Karpas-422 (cell line): ENCODE measurements at regions not wholly inside any gene's neighbourhood (a gene's known extent, or its start where the extent isn't known, plus 50 kb on each side); places are given as distances from the start of the nearest gene placed in this dataset.

Source experiments
- DNase-seq: peaks from one replicate; pipeline ENCODE4 v3.0.0-alpha.2; 2015
- H2AFZ ChIP-seq: fragments of 200-600 bp; sonication (generic); 2 replicates; pipeline ENCODE4 v1.6.1; 2014; ENCODE audit warnings: antibody characterized with exemption, low read length, mixed read lengths
- H3K27ac ChIP-seq: fragments of 200-600 bp; sonication (generic); 2 replicates; pipeline ENCODE4 v1.5.1; 2014; ENCODE audit warnings: mild to moderate bottlenecking, low read length, moderate library complexity
- H3K27me3 ChIP-seq: fragments of 200-600 bp; sonication (generic); 2 replicates; pipeline ENCODE4 v1.6.1; 2014; ENCODE audit warnings: low read length, mixed read lengths
- H3K36me3 ChIP-seq: fragments of 200-600 bp; sonication (generic); 2 replicates; pipeline ENCODE4 v1.6.1; 2014; ENCODE audit warnings: low read length, mixed read lengths; ENCODE audit not compliant: insufficient read depth
- H3K4me1 ChIP-seq: fragments of 200-600 bp; sonication (generic); 2 replicates; pipeline ENCODE4 v1.6.1; 2014; ENCODE audit warnings: mild to moderate bottlenecking, low read length, mixed read lengths
- H3K4me2 ChIP-seq: fragments of 200-600 bp; sonication (generic); 2 replicates; pipeline ENCODE4 v1.6.1; 2014; ENCODE audit warnings: low read length, low read depth, mild to moderate bottlenecking; ENCODE audit not compliant: poor library complexity, severe bottlenecking
- H3K4me3 ChIP-seq: fragments of 200-600 bp; sonication (generic); 2 replicates; pipeline ENCODE4 v1.5.1; 2014; ENCODE audit warnings: mild to moderate bottlenecking, antibody characterized with exemption, low read length, mixed read lengths
- H3K79me2 ChIP-seq: fragments of 200-600 bp; sonication (generic); 2 replicates; pipeline ENCODE4 v1.6.1; 2014; ENCODE audit warnings: mild to moderate bottlenecking, low read length, mixed read lengths
- H3K9ac ChIP-seq: fragments of 200-600 bp; sonication (generic); 2 replicates; pipeline ENCODE4 v1.6.0; 2014; ENCODE audit warnings: low read length
- H3K9me2 ChIP-seq: fragments of 200-600 bp; sonication (generic), shearing (Covaris generic); replicated peaks from 2 replicates; pipeline ENCODE4 v1.6.0; 2014; ENCODE audit warnings: mild to moderate bottlenecking, low read length, moderate library complexity; ENCODE audit not compliant: insufficient read depth
- H3K9me3 ChIP-seq: fragments of 300-700, 200-600 bp; sonication (generic); 2 replicates; pipeline ENCODE4 v1.6.1; 2014; ENCODE audit warnings: low read length, mixed read lengths
- H4K20me1 ChIP-seq: fragments of 200-600 bp; sonication (generic); 2 replicates; pipeline ENCODE4 v1.6.1; 2014; ENCODE audit warnings: mild to moderate bottlenecking, antibody characterized with exemption, low read length, low read depth; ENCODE audit not compliant: insufficient read depth

DNA sequence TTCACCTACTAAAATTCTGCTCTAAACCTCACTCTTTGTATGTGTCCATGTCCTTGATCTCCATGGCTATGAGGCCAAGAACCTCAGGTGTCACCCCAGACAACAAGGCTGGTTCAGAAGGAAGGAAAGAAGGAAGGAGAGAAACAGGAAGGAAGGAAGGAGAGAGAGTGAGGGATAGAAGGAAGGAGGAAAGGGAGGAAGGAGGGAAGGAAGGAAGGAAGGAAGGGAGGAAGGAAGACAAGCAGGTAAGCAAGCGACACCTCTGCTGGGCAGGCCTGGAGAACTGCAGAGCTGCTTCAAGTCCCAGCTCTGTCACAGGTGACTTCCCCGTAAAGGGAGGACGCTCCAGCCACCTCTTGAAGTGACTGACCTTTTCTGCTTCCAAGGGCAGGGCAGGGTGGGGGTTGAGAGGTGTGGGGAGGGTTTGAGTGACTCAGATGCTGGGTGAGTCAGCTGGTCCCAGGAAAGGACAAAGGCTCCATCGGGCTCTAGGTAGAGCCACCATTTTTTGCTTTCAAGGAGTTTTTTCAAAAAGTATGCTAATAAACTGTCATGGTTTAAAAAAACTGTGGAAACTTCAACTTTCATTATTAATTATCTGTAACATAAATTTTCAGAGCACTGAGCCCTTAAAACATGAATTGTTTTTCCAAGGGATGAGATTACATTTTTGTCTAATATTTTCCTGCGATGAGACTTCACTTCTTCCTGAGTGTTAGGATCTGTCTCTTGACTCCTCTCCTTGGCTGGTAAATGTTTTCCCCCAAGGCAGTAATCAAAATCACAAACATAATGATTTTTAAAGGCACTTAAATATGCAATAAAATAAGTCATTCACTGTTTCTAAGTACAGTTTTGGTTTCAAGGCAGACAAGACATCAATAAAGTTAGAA, 90.1 kb upstream of the L3MBTL4 start:
- Histone ChIP-seq H4K20me1 (no peaks in the 10 kb centered on the region), H3K27me3 (no peaks in the 10 kb centered on the region), H3K4me3 (no peak overlapping the region), H3K9ac (no peak overlapping the region), H3K4me2 (no peak overlapping the region), H3K9me3 (no peaks in the 10 kb centered on the region), H3K79me2 (no peaks in the 10 kb centered on the region), H3K27ac (no peak overlapping the region), H3K4me1 (peaks cover 8% of the 10 kb centered on the region), H3K9me2 (no peaks in the 10 kb centered on the region), H2AFZ (no peak overlapping the region), H3K36me3 (no peaks in the 10 kb centered on the region)
- no peak for DNase-seq

DNA sequence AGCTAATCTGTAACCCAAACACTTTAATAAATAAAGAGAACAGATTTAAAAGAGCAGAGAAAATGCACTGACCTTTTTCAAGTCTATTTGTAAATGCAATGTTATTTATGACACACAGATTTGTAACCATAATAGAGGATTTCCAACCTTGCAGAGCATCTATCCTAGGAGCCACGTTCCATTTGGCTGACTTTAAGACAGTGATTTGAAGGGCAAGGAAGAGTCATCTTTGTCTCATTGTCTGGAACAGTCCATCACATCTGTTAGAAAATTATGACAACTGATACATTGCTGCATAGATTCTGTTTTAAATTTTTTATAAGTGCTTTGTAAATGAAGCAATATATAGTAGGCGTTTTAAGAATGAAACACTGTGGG, 90.8 kb upstream of the L3MBTL4 start:
- Histone ChIP-seq H3K9me2 (no peaks in the 10 kb centered on the region), H3K9me3 (no peaks in the 10 kb centered on the region), H4K20me1 (no peaks in the 10 kb centered on the region), H3K27ac (no peak overlapping the region), H3K9ac (no peak overlapping the region), H2AFZ (no peak overlapping the region), H3K27me3 (no peaks in the 10 kb centered on the region), H3K4me3 (no peak overlapping the region), H3K36me3 (no peaks in the 10 kb centered on the region), H3K79me2 (no peaks in the 10 kb centered on the region), H3K4me1 (peaks cover 12% of the 10 kb centered on the region), H3K4me2 (no peak overlapping the region)
- DNase-seq, result no peak

DNA sequence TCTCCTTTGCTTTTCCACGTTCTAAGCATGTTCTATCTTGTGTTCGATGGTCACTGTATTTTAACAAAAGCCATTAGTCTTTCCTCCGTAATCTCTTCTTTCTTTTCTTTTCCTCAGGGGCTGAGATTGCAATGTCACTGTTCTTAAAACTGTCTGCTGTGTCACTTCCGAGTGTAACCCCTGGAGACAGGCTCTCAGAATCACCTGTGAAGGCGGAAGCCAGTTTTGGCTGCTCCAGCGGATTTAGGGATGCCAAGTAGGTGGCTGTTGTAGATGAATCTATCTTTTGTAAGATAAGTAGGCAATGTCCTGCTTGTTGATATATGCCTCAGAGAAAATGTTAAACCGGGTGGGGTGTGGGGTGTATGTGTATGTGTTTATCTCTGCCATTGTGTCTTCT, 94.7 kb upstream of the L3MBTL4 start:
- peak overlapping the region; percentile 38 for H3K4me2 ChIP-seq
- no peak overlapping the region for H3K27ac ChIP-seq
- no peak overlapping the region; the same call in 1 of the 2 replicates for H3K9ac ChIP-seq
- H2AFZ ChIP-seq, result 0 out of 2 replicates have a peak overlapping the region, but pooled peaks have one; percentile 2
- no peaks in the 10 kb centered on the region for H3K9me3 ChIP-seq
- no peaks in the 10 kb centered on the region for H4K20me1 ChIP-seq
- peaks cover 12% of the 10 kb centered on the region for H3K4me1 ChIP-seq
- H3K9me2 ChIP-seq, result no peaks in the 10 kb centered on the region
- H3K79me2 ChIP-seq, result no peaks in the 10 kb centered on the region
- peak; percentile 48 for DNase-seq
- no peaks in the 10 kb centered on the region for H3K36me3 ChIP-seq
- H3K27me3 ChIP-seq, result no peaks in the 10 kb centered on the region
- peak overlapping the region; percentile 14; the same call in 1 of the 2 replicates for H3K4me3 ChIP-seq

DNA sequence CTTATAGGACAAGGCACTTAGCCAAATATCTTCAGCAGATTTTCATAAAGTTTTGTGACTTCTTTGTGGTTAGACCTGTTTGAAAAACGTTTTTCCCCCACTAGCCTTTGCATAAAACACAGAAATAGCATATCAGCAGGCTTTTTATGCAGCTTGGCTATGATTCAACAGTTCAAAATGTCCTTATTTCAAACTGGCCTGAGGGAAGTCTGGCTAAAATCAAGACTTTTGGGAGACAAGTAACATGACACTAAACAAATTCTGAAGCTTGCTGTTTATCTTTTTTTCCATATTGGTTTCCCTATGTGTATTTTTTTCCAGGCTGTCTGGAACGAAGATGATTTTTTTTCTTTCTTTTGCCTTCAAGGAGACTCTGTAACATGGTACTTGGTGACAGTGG, 95.1 kb upstream of the L3MBTL4 start:
- Histone ChIP-seq H3K4me2 (peak overlapping the region; percentile 38), H3K9me2 (no peaks in the 10 kb centered on the region), H4K20me1 (no peaks in the 10 kb centered on the region), H3K79me2 (no peaks in the 10 kb centered on the region), H3K9me3 (no peaks in the 10 kb centered on the region), H3K27ac (no peak overlapping the region), H3K4me1 (peaks cover 12% of the 10 kb centered on the region), H3K4me3 (peak overlapping the region; percentile 14; the same call in 1 of the 2 replicates), H3K36me3 (no peaks in the 10 kb centered on the region), H3K27me3 (no peaks in the 10 kb centered on the region), H3K9ac (no peak overlapping the region), H2AFZ (no peak overlapping the region)
- DNase-seq, result no peak

DNA sequence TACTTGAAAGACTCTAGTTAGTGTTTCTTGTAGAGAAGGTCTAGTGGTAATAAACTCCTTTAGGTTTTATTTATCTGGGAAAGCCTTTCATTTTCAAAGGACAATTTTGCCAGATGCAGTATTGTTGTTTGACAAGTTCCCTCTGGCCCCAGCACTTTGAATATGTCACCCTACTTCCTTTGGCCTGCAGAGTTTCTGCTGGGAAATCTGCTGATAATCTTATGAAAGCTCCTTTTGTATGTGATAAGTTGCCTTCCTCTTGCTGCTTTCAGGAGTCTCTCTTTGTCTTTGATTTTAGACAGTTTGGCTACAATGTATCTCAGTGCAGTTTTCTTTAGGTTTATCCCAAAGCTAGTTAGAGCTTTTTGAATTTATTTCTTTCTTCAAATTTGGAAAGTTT, 106.2 kb upstream of the L3MBTL4 start:
- Histone ChIP-seq H3K9me3 (no peaks in the 10 kb centered on the region), H3K4me2 (no peak overlapping the region), H3K4me1 (no peaks in the 10 kb centered on the region), H3K4me3 (no peak overlapping the region), H4K20me1 (no peaks in the 10 kb centered on the region), H3K27ac (no peak overlapping the region), H2AFZ (no peak overlapping the region), H3K9me2 (no peaks in the 10 kb centered on the region), H3K27me3 (no peaks in the 10 kb centered on the region), H3K79me2 (no peaks in the 10 kb centered on the region), H3K9ac (no peak overlapping the region), H3K36me3 (no peaks in the 10 kb centered on the region)
- DNase-seq, result no peak

DNA sequence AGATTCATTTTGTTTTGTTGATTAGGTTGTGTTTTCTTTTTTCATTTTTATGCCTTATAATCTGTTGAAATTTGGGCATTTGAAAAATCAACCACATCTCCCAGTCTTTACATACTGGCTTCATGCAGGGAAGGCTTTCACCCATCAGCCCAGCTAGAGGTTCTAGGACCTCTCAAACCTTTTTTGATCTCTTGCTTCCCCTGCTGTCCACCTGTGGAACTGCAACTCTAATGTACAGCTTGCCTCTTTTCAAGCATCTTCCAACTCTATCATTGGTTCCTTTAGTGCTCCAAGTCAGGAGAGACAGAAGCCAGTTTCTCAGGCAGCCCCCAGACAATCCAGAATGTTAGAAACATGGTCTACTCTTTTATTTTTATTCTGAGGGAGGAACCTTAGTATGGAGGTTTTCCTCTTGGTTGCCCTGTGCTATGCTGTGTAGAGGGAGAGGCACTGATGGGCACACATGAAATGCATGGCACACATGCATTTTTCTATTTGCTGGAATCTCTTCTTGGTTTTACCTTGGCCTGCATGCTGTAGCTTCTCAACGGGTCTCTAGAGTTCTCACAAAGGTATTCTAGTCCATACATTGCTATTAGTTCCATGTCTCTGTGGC, 107.2 kb upstream of the L3MBTL4 start:
- H3K27me3 ChIP-seq, result no peaks in the 10 kb centered on the region
- H3K27ac ChIP-seq, result no peak overlapping the region
- H3K9ac ChIP-seq, result no peak overlapping the region
- no peaks in the 10 kb centered on the region for H3K9me2 ChIP-seq
- peak; percentile 86 for DNase-seq
- H3K4me3 ChIP-seq, result no peak overlapping the region
- no peaks in the 10 kb centered on the region for H3K4me1 ChIP-seq
- no peaks in the 10 kb centered on the region for H3K36me3 ChIP-seq
- H4K20me1 ChIP-seq, result no peaks in the 10 kb centered on the region
- H3K79me2 ChIP-seq, result no peaks in the 10 kb centered on the region
- no peaks in the 10 kb centered on the region for H3K9me3 ChIP-seq
- H2AFZ ChIP-seq, result no peak overlapping the region
- H3K4me2 ChIP-seq, result no peak overlapping the region

DNA sequence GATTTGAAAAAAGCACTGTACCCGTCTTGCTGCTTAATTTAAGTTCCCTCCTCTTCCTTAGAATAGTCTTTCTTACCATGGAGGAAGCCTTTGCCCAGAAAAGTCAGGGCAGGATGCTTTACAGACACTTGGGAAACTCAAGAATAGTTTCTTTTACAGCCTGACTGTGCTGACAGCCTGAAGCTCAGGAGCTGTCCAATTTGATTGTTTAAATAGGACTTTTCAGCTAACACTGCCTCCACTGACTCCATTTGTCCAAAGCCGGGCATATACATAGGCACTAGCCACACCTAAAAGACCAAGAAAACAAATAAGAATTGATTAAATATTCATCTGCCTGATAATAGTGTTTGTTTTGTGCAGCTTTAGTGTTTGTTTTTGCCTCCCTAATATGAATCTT, 110.9 kb upstream of the L3MBTL4 start:
- no peak for DNase-seq
- H3K36me3 ChIP-seq, result no peaks in the 10 kb centered on the region
- no peaks in the 10 kb centered on the region for H4K20me1 ChIP-seq
- H3K27me3 ChIP-seq, result no peaks in the 10 kb centered on the region
- no peaks in the 10 kb centered on the region for H3K9me2 ChIP-seq
- H3K4me2 ChIP-seq, result no peak overlapping the region
- no peaks in the 10 kb centered on the region for H3K4me1 ChIP-seq
- no peaks in the 10 kb centered on the region for H3K9me3 ChIP-seq
- H3K9ac ChIP-seq, result no peak overlapping the region
- H3K4me3 ChIP-seq, result no peak overlapping the region
- H3K79me2 ChIP-seq, result no peaks in the 10 kb centered on the region
- no peak overlapping the region for H3K27ac ChIP-seq
- H2AFZ ChIP-seq, result no peak overlapping the region

DNA sequence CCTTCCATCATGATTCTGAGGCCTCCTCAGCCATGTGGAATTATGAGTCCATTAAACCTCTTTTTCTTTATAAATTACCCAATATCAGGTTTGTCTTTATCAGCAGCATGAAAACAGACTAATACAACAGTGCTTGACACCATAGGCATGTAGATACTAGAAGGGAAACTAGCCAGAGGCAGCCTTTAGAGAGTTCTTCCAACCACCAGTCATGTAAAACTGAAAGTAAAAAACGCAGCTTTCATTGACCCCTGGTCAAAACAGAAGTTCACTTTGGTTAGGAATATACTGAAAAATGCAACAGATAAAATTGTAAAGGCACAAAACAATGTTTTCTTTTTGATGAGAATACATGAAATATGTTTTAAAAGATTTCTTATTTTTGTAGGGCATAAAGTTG, 122.8 kb upstream of the L3MBTL4 start:
- H3K4me1 ChIP-seq, result no peaks in the 10 kb centered on the region

More for the DNA sequence above, 122.8 kb upstream of the L3MBTL4 start:
- no peak overlapping the region for H3K27ac ChIP-seq
- H3K9me2 ChIP-seq, result no peaks in the 10 kb centered on the region
- H3K79me2 ChIP-seq, result no peaks in the 10 kb centered on the region
- H4K20me1 ChIP-seq, result no peaks in the 10 kb centered on the region
- no peak for DNase-seq
- H3K4me2 ChIP-seq, result no peak overlapping the region
- no peaks in the 10 kb centered on the region for H3K36me3 ChIP-seq
- no peak overlapping the region for H3K9ac ChIP-seq
- no peak overlapping the region for H3K4me3 ChIP-seq
- no peaks in the 10 kb centered on the region for H3K27me3 ChIP-seq
- H2AFZ ChIP-seq, result no peak overlapping the region
- no peaks in the 10 kb centered on the region for H3K9me3 ChIP-seq
